MCF 10A (cell line): ENCODE measurements at regions not wholly inside any gene's neighbourhood (a gene's known extent, or its start where the extent isn't known, plus 50 kb on each side); places are given as distances from the start of the nearest gene placed in this dataset.

Experiments
- BruUV-seq: library from RNA; stranded (reverse); fragments of 400-500 nt; replicated peaks from 2 replicates; lab custom pipeline; 2021; lab: Mats Ljungman, UMichigan
- CTCF ChIA-PET: fragments of 300-600 bp; sonication (Branson Sonifier 250); formaldehyde crosslinking; extraction: SDS; loops from one replicate; lab custom pipeline; 2021; ENCODE audit warnings: antibody characterized with exemption, inconsistent platforms; lab: Yijun Ruan, JAX
- POLR2A ChIA-PET: fragments of 300-600, 350-650 bp; sonication (Branson Sonifier 250); formaldehyde crosslinking; extraction: SDS; loops from one replicate; lab custom pipeline; 2020; ENCODE audit warnings: antibody characterized with exemption, inconsistent platforms; lab: Yijun Ruan, JAX
- DNase-seq: peaks from one replicate; pipeline ENCODE4 v3.0.0-alpha.2; 2018; ENCODE audit not compliant: unreplicated experiment
- H3K27ac Mint-ChIP-seq: one replicate; pipeline ENCODE4 v1.8.0; 2022; ENCODE audit warnings: mild to moderate bottlenecking, low read depth, mixed read lengths; ENCODE audit not compliant: unreplicated experiment
- H3K27me3 Mint-ChIP-seq: one replicate; pipeline ENCODE4 v1.8.0; 2022; ENCODE audit warnings: mixed read lengths; ENCODE audit not compliant: insufficient read depth, unreplicated experiment
- H3K36me3 Mint-ChIP-seq: one replicate; pipeline ENCODE4 v1.8.0; 2022; ENCODE audit warnings: mild to moderate bottlenecking, moderate library complexity, mixed read lengths; ENCODE audit not compliant: insufficient read depth, unreplicated experiment
- H3K4me1 Mint-ChIP-seq: one replicate; pipeline ENCODE4 v1.8.0; 2022; ENCODE audit warnings: mixed read lengths; ENCODE audit not compliant: insufficient read depth, unreplicated experiment
- H3K4me3 Mint-ChIP-seq: one replicate; pipeline ENCODE4 v1.8.0; 2022; ENCODE audit warnings: mild to moderate bottlenecking, moderate library complexity, mixed read lengths; ENCODE audit not compliant: unreplicated experiment
- H3K9me3 Mint-ChIP-seq: one replicate; pipeline ENCODE4 v1.8.0; 2022; ENCODE audit warnings: mixed read lengths; ENCODE audit not compliant: unreplicated experiment
- intact Hi-C: fragments of 100-400 bp; cut with micrococcal nuclease; formaldehyde crosslinking; loops from 2 replicates; pipeline ENCODE4 v1.14.1; 2022
- TF ChIP-seq, protein P1 (sequence below): fragments of 200-600 bp; IDR thresholded peaks from one replicate; pipeline ENCODE4 v1.8.0; 2022; ENCODE audit warnings: antibody characterized with exemption, mild to moderate bottlenecking; ENCODE audit not compliant: unreplicated experiment

DNA sequence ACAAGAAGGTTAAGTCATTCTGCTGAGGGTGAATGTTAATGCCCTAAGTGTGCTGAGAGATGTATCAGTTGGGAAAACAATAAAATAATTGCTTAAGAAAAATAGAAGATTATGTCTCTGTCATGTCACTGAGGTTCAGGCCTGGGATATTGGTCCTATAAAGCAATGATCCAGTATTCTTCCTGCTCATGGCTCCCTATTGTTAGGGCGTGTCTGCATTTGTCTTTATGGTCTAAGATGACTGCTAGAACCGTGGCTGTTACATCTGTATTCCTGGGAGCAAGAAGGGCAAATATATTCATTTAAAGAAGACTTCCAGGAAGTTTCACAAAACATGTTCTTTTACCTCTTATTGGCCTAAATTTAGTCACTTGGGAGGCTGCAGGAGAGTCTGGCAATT, 125.0 kb downstream of the KCNE4 start:
- Mint-ChIP-seq H3K4me1 (no peaks in the 10 kb centered on the region), H3K9me3 (no peaks in the 10 kb centered on the region), H3K27me3 (no peaks in the 10 kb centered on the region), H3K27ac (no peak overlapping the region), H3K36me3 (no peaks in the 10 kb centered on the region), H3K4me3 (no peak overlapping the region)
- ChIA-PET CTCF (no interaction called here), POLR2A (no interaction called here)
- TF ChIP-seq, protein P1, sequence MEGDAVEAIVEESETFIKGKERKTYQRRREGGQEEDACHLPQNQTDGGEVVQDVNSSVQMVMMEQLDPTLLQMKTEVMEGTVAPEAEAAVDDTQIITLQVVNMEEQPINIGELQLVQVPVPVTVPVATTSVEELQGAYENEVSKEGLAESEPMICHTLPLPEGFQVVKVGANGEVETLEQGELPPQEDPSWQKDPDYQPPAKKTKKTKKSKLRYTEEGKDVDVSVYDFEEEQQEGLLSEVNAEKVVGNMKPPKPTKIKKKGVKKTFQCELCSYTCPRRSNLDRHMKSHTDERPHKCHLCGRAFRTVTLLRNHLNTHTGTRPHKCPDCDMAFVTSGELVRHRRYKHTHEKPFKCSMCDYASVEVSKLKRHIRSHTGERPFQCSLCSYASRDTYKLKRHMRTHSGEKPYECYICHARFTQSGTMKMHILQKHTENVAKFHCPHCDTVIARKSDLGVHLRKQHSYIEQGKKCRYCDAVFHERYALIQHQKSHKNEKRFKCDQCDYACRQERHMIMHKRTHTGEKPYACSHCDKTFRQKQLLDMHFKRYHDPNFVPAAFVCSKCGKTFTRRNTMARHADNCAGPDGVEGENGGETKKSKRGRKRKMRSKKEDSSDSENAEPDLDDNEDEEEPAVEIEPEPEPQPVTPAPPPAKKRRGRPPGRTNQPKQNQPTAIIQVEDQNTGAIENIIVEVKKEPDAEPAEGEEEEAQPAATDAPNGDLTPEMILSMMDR = no peak
- DNase-seq = no peak
- BruUV-seq = no TSS peak
- intact Hi-C loops = no loop called here

- CTCF ChIA-PET = no interaction called here
- Mint-ChIP-seq H3K4me3 (no peak overlapping the region), H3K27me3 (no peaks in the 10 kb centered on the region), H3K27ac (no peak overlapping the region), H3K9me3 (no peaks in the 10 kb centered on the region), H3K36me3 (no peaks in the 10 kb centered on the region), H3K4me1 (no peaks in the 10 kb centered on the region)
- DNase-seq = no peak
- intact Hi-C loops = no loop called here
- POLR2A ChIA-PET = interaction anchor here (0.6 kb wide), 1 partner anchor 129 kb away, joined by 3 read pairs; no protein-coding TSS in a partner anchor
- TF ChIP-seq, protein P1 = no peak
- BruUV-seq = no TSS peak
These were observed 128.5 kb downstream of the KCNE4 start for GRCh38 chr2:223180463-223180862.

DNA sequence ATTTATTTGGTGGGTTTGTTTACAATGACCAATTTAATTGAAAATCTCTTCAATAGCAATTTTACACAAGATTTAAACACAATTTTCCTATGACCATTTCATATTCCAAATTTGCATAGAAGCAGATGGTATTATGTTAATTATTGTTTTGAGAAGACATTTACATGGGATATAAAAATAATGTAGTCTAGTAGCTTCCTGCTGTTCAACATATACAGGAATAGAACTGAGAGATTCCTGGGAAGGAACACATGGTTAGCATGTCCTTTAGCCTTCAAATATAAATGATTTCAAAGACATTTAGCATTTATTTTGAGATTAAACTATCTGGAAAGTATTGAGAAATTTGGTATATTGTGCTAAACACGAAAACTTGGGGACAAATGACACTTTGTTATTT, 129.6 kb downstream of the KCNE4 start:
- H3K9me3 Mint-ChIP-seq = peaks cover 6% of the 10 kb centered on the region
- H3K27me3 Mint-ChIP-seq = no peaks in the 10 kb centered on the region
- ChIA-PET CTCF (no interaction called here), POLR2A (interaction anchor here (0.5 to 0.6 kb wide), 2 partner anchors 23 to 259 kb away, joined by 3 read pairs; no protein-coding TSS in a partner anchor)
- DNase-seq = no peak
- TF ChIP-seq, protein P1 = no peak
- no peaks in the 10 kb centered on the region for H3K4me1 Mint-ChIP-seq
- H3K4me3 Mint-ChIP-seq = no peak overlapping the region
- intact Hi-C loops = no loop called here
- no peaks in the 10 kb centered on the region for H3K36me3 Mint-ChIP-seq
- no peak overlapping the region for H3K27ac Mint-ChIP-seq
- BruUV-seq = no TSS peak

- CTCF ChIA-PET = interaction anchor here (0.9 kb wide), 1 partner anchor 20 kb away, joined by 3 read pairs; no protein-coding TSS in a partner anchor
- peaks cover 6% of the 10 kb centered on the region for H3K9me3 Mint-ChIP-seq
- no peaks in the 10 kb centered on the region for H3K27me3 Mint-ChIP-seq
- TF ChIP-seq, protein P1 = no peak
- POLR2A ChIA-PET = no interaction called here
- no peaks in the 10 kb centered on the region for H3K36me3 Mint-ChIP-seq
- H3K4me1 Mint-ChIP-seq = no peaks in the 10 kb centered on the region
- no peak overlapping the region for H3K27ac Mint-ChIP-seq
- intact Hi-C loops = no loop called here
- DNase-seq = no peak
- BruUV-seq = no TSS peak
- no peak overlapping the region for H3K4me3 Mint-ChIP-seq
These were observed 130.4 kb downstream of the KCNE4 start for GRCh38 chr2:223182356-223182755.
